ENCODE measurements at regions not wholly inside any gene's neighbourhood (a gene's known extent, or its start where the extent isn't known, plus 50 kb on each side); places are given as distances from the start of the nearest gene placed in this dataset.
"Not testable (repeated sequence)": the region's sequence is repeated elsewhere in the genome, so short reads cannot be mapped to it uniquely, and the experiment has no call there.

GRCh38 chr2:90220623-90221299 is 1529.3 kb downstream of the RPIA start:
- not testable (repeated sequence) for H3K27ac Mint-ChIP-seq; H3K4me1 Mint-ChIP-seq; H3F3A ChIP-seq (ENCODE audit: low read depth)

GRCh38 chr2:90221300-90221651 is 1529.8 kb downstream of the RPIA start:
- no peak for DNase-seq (ENCODE audit: low spot score)
- Histone ChIP-seq H3K36me3 (no peaks in the 10 kb centered on the region), H3K9me3 (ENCODE audit: low read depth) (peaks cover 3% of the 10 kb centered on the region), H3K4me3 (no peak overlapping the region), H3K79me2 (ENCODE audit: low read depth) (no peaks in the 10 kb centered on the region), H3K27me3 (no peaks in the 10 kb centered on the region), H3K27ac (no peak overlapping the region), H3K4me2 (no peak overlapping the region), H3K4me1 (no peaks in the 10 kb centered on the region), H4K20me1 (ENCODE audit: low read depth) (no peaks in the 10 kb centered on the region), H2AFZ (replicated peaks) (no peak overlapping the region), H3F3A (ENCODE audit: low read depth) (no peaks in the 10 kb centered on the region), H3K9ac (no peak overlapping the region)
- Mint-ChIP-seq H3K4me1 (no peaks in the 10 kb centered on the region), H3K27me3 (ENCODE audit: insufficient read depth, low read depth) (no peaks in the 10 kb centered on the region), H3K36me3 (no peaks in the 10 kb centered on the region), H3K27ac (no peak overlapping the region), H3K9me3 (no peaks in the 10 kb centered on the region), H3K4me3 (no peak overlapping the region)
- TF ChIP-seq EZH2 (IDR thresholded peaks at IDR 0.05) = no peak

More at GRCh38 chr2:90220623-90221299, 1529.3 kb downstream of the RPIA start:
- H3K4me3 ChIP-seq; DNase-seq (ENCODE audit: low spot score); H2AFZ ChIP-seq (replicated peaks); H3K27ac ChIP-seq; H3K36me3 ChIP-seq; H4K20me1 ChIP-seq (ENCODE audit: low read depth); H3K4me1 ChIP-seq; H3K9me3 ChIP-seq (ENCODE audit: low read depth); H3K9me3 Mint-ChIP-seq; H3K9ac ChIP-seq; H3K27me3 Mint-ChIP-seq (ENCODE audit: insufficient read depth, low read depth); H3K4me2 ChIP-seq; H3K79me2 ChIP-seq (ENCODE audit: low read depth); H3K4me3 Mint-ChIP-seq; H3K27me3 ChIP-seq; H3K36me3 Mint-ChIP-seq: not testable (repeated sequence)

- H4K20me1 ChIP-seq (ENCODE audit: low read depth); H3K4me1 ChIP-seq; H3K79me2 ChIP-seq (ENCODE audit: low read depth); H3K36me3 ChIP-seq; DNase-seq (ENCODE audit: low spot score); H3K9ac ChIP-seq; H3K4me1 Mint-ChIP-seq; H3F3A ChIP-seq (ENCODE audit: low read depth); H3K4me3 ChIP-seq; H3K27ac ChIP-seq; H3K36me3 Mint-ChIP-seq; H3K27ac Mint-ChIP-seq; H3K27me3 Mint-ChIP-seq (ENCODE audit: insufficient read depth, low read depth); H3K27me3 ChIP-seq; H3K9me3 ChIP-seq (ENCODE audit: low read depth); H3K4me2 ChIP-seq; H2AFZ ChIP-seq (replicated peaks); H3K4me3 Mint-ChIP-seq; H3K9me3 Mint-ChIP-seq: not testable (repeated sequence)
Measured at GRCh38 chr2:90224767-90225166, 1533.3 kb downstream of the RPIA start.

GRCh38 chr2:90226465-90227072 is 1535.1 kb downstream of the RPIA start:
- H3K9me3 ChIP-seq (ENCODE audit: low read depth); H3K36me3 Mint-ChIP-seq; H3F3A ChIP-seq (ENCODE audit: low read depth); H3K4me3 Mint-ChIP-seq; H3K4me3 ChIP-seq; H3K36me3 ChIP-seq; H4K20me1 ChIP-seq (ENCODE audit: low read depth); H2AFZ ChIP-seq (replicated peaks); H3K27ac Mint-ChIP-seq; H3K4me2 ChIP-seq; H3K9me3 Mint-ChIP-seq; DNase-seq (ENCODE audit: low spot score); H3K79me2 ChIP-seq (ENCODE audit: low read depth); H3K4me1 Mint-ChIP-seq; H3K27ac ChIP-seq; H3K27me3 Mint-ChIP-seq (ENCODE audit: insufficient read depth, low read depth); H3K27me3 ChIP-seq; H3K4me1 ChIP-seq; H3K9ac ChIP-seq: not testable (repeated sequence)

GRCh38 chr2:90231199-90231598 is 1539.7 kb downstream of the RPIA start:
- not testable (repeated sequence) for H3K27ac ChIP-seq; H3K4me3 ChIP-seq; H3F3A ChIP-seq (ENCODE audit: low read depth); DNase-seq (ENCODE audit: low spot score); H4K20me1 ChIP-seq (ENCODE audit: low read depth); H3K4me2 ChIP-seq; H3K9me3 Mint-ChIP-seq; H3K4me1 ChIP-seq; H3K27me3 Mint-ChIP-seq (ENCODE audit: insufficient read depth, low read depth); H3K36me3 Mint-ChIP-seq; H3K9me3 ChIP-seq (ENCODE audit: low read depth); H3K36me3 ChIP-seq; H3K4me3 Mint-ChIP-seq; H3K27me3 ChIP-seq; H2AFZ ChIP-seq (replicated peaks); H3K4me1 Mint-ChIP-seq; H3K79me2 ChIP-seq (ENCODE audit: low read depth); H3K9ac ChIP-seq; H3K27ac Mint-ChIP-seq

- not testable (repeated sequence) for H3K9me3 ChIP-seq (ENCODE audit: low read depth); H3K79me2 ChIP-seq (ENCODE audit: low read depth); H3K4me1 Mint-ChIP-seq; H3K4me2 ChIP-seq; H3K9me3 Mint-ChIP-seq; H2AFZ ChIP-seq (replicated peaks); H3K36me3 ChIP-seq; H3K4me3 ChIP-seq; H3K4me1 ChIP-seq; H3K27ac ChIP-seq; H3K4me3 Mint-ChIP-seq; DNase-seq (ENCODE audit: low spot score); H3K27me3 ChIP-seq; H3K9ac ChIP-seq; H3K27ac Mint-ChIP-seq; H3K36me3 Mint-ChIP-seq; H3K27me3 Mint-ChIP-seq (ENCODE audit: insufficient read depth, low read depth); H3F3A ChIP-seq (ENCODE audit: low read depth); H4K20me1 ChIP-seq (ENCODE audit: low read depth)
Measured at GRCh38 chr2:90235452-90235851, 1544.0 kb downstream of the RPIA start.

GRCh38 chr2:90237923-90238361 is 1546.5 kb downstream of the RPIA start:
- not testable (repeated sequence) for H3F3A ChIP-seq (ENCODE audit: low read depth); H3K27ac Mint-ChIP-seq; H3K36me3 Mint-ChIP-seq; H3K4me3 ChIP-seq; H3K9me3 ChIP-seq (ENCODE audit: low read depth); H3K4me1 ChIP-seq; H3K27ac ChIP-seq; H3K27me3 ChIP-seq; H3K27me3 Mint-ChIP-seq (ENCODE audit: insufficient read depth, low read depth); H3K79me2 ChIP-seq (ENCODE audit: low read depth); H3K9ac ChIP-seq; H2AFZ ChIP-seq (replicated peaks); H3K9me3 Mint-ChIP-seq; H3K4me2 ChIP-seq; DNase-seq (ENCODE audit: low spot score); H3K4me1 Mint-ChIP-seq; H3K4me3 Mint-ChIP-seq; H4K20me1 ChIP-seq (ENCODE audit: low read depth); H3K36me3 ChIP-seq

GRCh38 chr2:90238505-90239230 is 1547.2 kb downstream of the RPIA start:
- H3K4me3 ChIP-seq; H3K79me2 ChIP-seq (ENCODE audit: low read depth); H3K9me3 Mint-ChIP-seq; H3K27me3 Mint-ChIP-seq (ENCODE audit: insufficient read depth, low read depth); H3K4me1 ChIP-seq; H4K20me1 ChIP-seq (ENCODE audit: low read depth); H3K36me3 Mint-ChIP-seq; H3F3A ChIP-seq (ENCODE audit: low read depth); H3K4me3 Mint-ChIP-seq; H3K36me3 ChIP-seq; H3K4me2 ChIP-seq; H3K27ac Mint-ChIP-seq; H3K9ac ChIP-seq; DNase-seq (ENCODE audit: low spot score); H3K9me3 ChIP-seq (ENCODE audit: low read depth); H3K27ac ChIP-seq; H3K4me1 Mint-ChIP-seq; H2AFZ ChIP-seq (replicated peaks); H3K27me3 ChIP-seq: not testable (repeated sequence)
